CD14-positive monocyte (primary cell): ENCODE measurements at regions not wholly inside any gene's neighbourhood (a gene's known extent, or its start where the extent isn't known, plus 50 kb on each side); places are given as distances from the start of the nearest gene placed in this dataset.

Experiments used
- DNase-seq, 3 donors: peaks; one replicate each; pipeline ENCODE4 v3.0.0-alpha.2; 2011 to 2022
- H2AFZ ChIP-seq: 2 replicates; pipeline ENCODE4 v1.6.0; 2012; ENCODE audit warnings: mild to moderate bottlenecking, low read depth, low read length, inconsistent platforms; ENCODE audit not compliant: insufficient read depth, poor library complexity, severe bottlenecking
- H3K27ac ChIP-seq, 2 donors: 1 replicate in 1 of 2; 2 replicates in 1 of 2; pipeline ENCODE4 v1.5.1; 2012 to 2013; ENCODE audit warnings: low read length in 2 of 2, control low read depth in 1 of 2, inconsistent platforms in 1 of 2, low read depth in 1 of 2, mild to moderate bottlenecking in 1 of 2
- H3K27me3 ChIP-seq, 2 donors: one replicate each; pipeline versions ENCODE4 v1.6.0 to v1.6.1; 2011 to 2013; ENCODE audit warnings: low read length in 2 of 2; ENCODE audit not compliant: control insufficient read depth in 2 of 2, insufficient read depth in 2 of 2
- H3K36me3 ChIP-seq, 2 donors: replicated peaks in 1 of 2; 1 replicate in 1 of 2; 2 replicates in 1 of 2; pipeline versions ENCODE4 v1.5.1 to v1.6.1; 2012 to 2013; ENCODE audit warnings: low read length in 2 of 2, control low read depth in 1 of 2, inconsistent platforms in 1 of 2, mild to moderate bottlenecking in 1 of 2; ENCODE audit not compliant: insufficient read depth in 2 of 2, control insufficient read depth in 1 of 2
- H3K4me1 ChIP-seq, 2 donors: 1 replicate in 1 of 2; 2 replicates in 1 of 2; pipeline versions ENCODE4 v1.5.1 to v1.6.1; 2012 to 2013; ENCODE audit warnings: low read length in 2 of 2, control low read depth in 1 of 2, inconsistent platforms in 1 of 2, mild to moderate bottlenecking in 1 of 2, moderate library complexity in 1 of 2; ENCODE audit not compliant: insufficient read depth in 2 of 2, control insufficient read depth in 1 of 2
- H3K4me2 ChIP-seq: replicated peaks from 2 replicates; pipeline ENCODE3; 2012; ENCODE audit warnings: low read length, moderate library complexity, mild to moderate bottlenecking; ENCODE audit not compliant: poor library complexity, severe bottlenecking; ENCODE audit errors: extremely low read depth
- H3K4me3 ChIP-seq, 3 experiments: fragments of 200-600 bp in 1 of 3; sonication (generic) in 1 of 3; replicated peaks in 1 of 3; 1 replicate in 2 of 3; 2 replicates in 1 of 3; pipeline ENCODE4 v1.5.1; 2011 to 2013; ENCODE audit warnings: low read length in 3 of 3, mild to moderate bottlenecking in 3 of 3, control low read depth in 2 of 3, low read depth in 2 of 3, inconsistent platforms in 1 of 3, moderate library complexity in 1 of 3
- H3K79me2 ChIP-seq: 2 replicates; pipeline ENCODE4 v1.6.0; 2012; ENCODE audit warnings: mild to moderate bottlenecking, control low read depth, inconsistent platforms, low read length, moderate library complexity; ENCODE audit not compliant: insufficient read depth
- H3K9ac ChIP-seq: 2 replicates; pipeline ENCODE4 v1.6.0; 2017; ENCODE audit warnings: low read length, mild to moderate bottlenecking; ENCODE audit not compliant: insufficient read depth, poor library complexity, severe bottlenecking
- H3K9me3 ChIP-seq, 2 donors: replicated peaks in 1 of 2; 1 replicate in 1 of 2; 2 replicates in 1 of 2; pipeline versions ENCODE4 v1.5.1 to v1.6.1; 2012 to 2013; ENCODE audit warnings: low read length in 2 of 2, control low read depth in 1 of 2; ENCODE audit not compliant: control insufficient read depth in 1 of 2, insufficient read depth in 1 of 2
- H4K20me1 ChIP-seq: 2 replicates; pipeline ENCODE4 v1.6.0; 2012; ENCODE audit warnings: mild to moderate bottlenecking, low read length, control low read depth, moderate library complexity; ENCODE audit not compliant: insufficient read depth
- H3K27ac Mint-ChIP-seq, 7 donors: one replicate each; pipeline ENCODE4 v1.8.0; 2020; ENCODE audit warnings: mild to moderate bottlenecking in 7 of 7, mixed read lengths in 7 of 7, moderate library complexity in 6 of 7, inconsistent platforms in 2 of 7
- H3K27me3 Mint-ChIP-seq, 3 donors: one replicate each; pipeline ENCODE4 v1.8.0; 2021 to 2022; ENCODE audit warnings: low read depth in 3 of 3, mild to moderate bottlenecking in 3 of 3, mixed read lengths in 3 of 3, moderate library complexity in 3 of 3, inconsistent platforms in 1 of 3
- H3K36me3 Mint-ChIP-seq, 2 donors: one replicate each; pipeline ENCODE4 v1.8.0; 2020; ENCODE audit warnings: mixed read lengths in 2 of 2, inconsistent platforms in 1 of 2, mild to moderate bottlenecking in 1 of 2
- H3K4me1 Mint-ChIP-seq: one replicate; pipeline ENCODE4 v1.8.0; 2020; ENCODE audit warnings: mild to moderate bottlenecking, mixed read lengths
- H3K4me3 Mint-ChIP-seq, 2 donors: one replicate each; pipeline ENCODE4 v1.8.0; 2020; ENCODE audit warnings: mild to moderate bottlenecking in 2 of 2, mixed read lengths in 2 of 2, moderate library complexity in 1 of 2
- H3K9me3 Mint-ChIP-seq, 7 donors: one replicate each; pipeline ENCODE4 v1.8.0; 2020 to 2022; ENCODE audit warnings: mixed read lengths in 7 of 7, mild to moderate bottlenecking in 6 of 7, moderate library complexity in 6 of 7, inconsistent platforms in 2 of 7
- CTCF ChIP-seq: fragments of 200-600 bp; IDR thresholded peaks from one replicate; pipeline ENCODE4 v1.8.0; 2022; ENCODE audit warnings: antibody characterized with exemption, mild to moderate bottlenecking
- WGBS: methylation state at CpG from one replicate; pipeline ENCODE4 v1.1.5; 2013; ENCODE audit warnings: missing lambda C conversion rate; ENCODE audit not compliant: insufficient coverage; 5-methylcytosine and 5-hydroxymethylcytosine counted together
- intact Hi-C, 2 donors: fragments of 100-400 bp; cut with micrococcal nuclease; formaldehyde crosslinking; loops; one replicate each; pipeline versions ENCODE4 v1.15.0 to v1.15.1; 2023

- no peak overlapping the region for H3K4me2 ChIP-seq
- no peak for DNase-seq
- peaks cover 0 to under 1% (median 0%) of the 10 kb centered on the region in 7 donors for H3K9me3 Mint-ChIP-seq
- intact Hi-C loops = no loop called here
- no peaks in the 10 kb centered on the region for H3K27me3 ChIP-seq
- no peak overlapping the region for H3K4me3 Mint-ChIP-seq
- H3K79me2 ChIP-seq = no peaks in the 10 kb centered on the region
- peak overlapping the region in 1 of 7 donors; percentile 5 for H3K27ac Mint-ChIP-seq
- WGBS = 71% methylated on average over 1 of the region's 2 CpGs
- no peak overlapping the region for H3K4me3 ChIP-seq
- no peaks in the 10 kb centered on the region for H3K9me3 ChIP-seq
- TF ChIP-seq CTCF = no peak
- H2AFZ ChIP-seq = no peak overlapping the region
- H3K9ac ChIP-seq = no peak overlapping the region
- no peaks in the 10 kb centered on the region for H3K36me3 Mint-ChIP-seq
- peaks cover 0 to 3% (median 0%) of the 10 kb centered on the region in 3 donors for H3K27me3 Mint-ChIP-seq
- H3K27ac ChIP-seq = no peak overlapping the region
- no peaks in the 10 kb centered on the region for H4K20me1 ChIP-seq
- no peaks in the 10 kb centered on the region for H3K4me1 ChIP-seq
- H3K36me3 ChIP-seq = no peaks in the 10 kb centered on the region
- no peaks in the 10 kb centered on the region for H3K4me1 Mint-ChIP-seq
These were observed 104.1 kb downstream of the ATXN7L3B start for GRCh38 chr12:74641694-74642093.

GRCh38 chr12:74644681-74645080 is 107.0 kb downstream of the ATXN7L3B start:
- Histone ChIP-seq H3K27me3 (no peaks in the 10 kb centered on the region), H3K36me3 (no peaks in the 10 kb centered on the region), H4K20me1 (no peaks in the 10 kb centered on the region), H3K4me2 (no peak overlapping the region), H3K4me1 (no peaks in the 10 kb centered on the region), H3K4me3 (no peak overlapping the region), H3K27ac (no peak overlapping the region), H3K9ac (no peak overlapping the region), H3K79me2 (no peaks in the 10 kb centered on the region), H2AFZ (no peak overlapping the region), H3K9me3 (no peaks in the 10 kb centered on the region)
- TF ChIP-seq CTCF = no peak
- Mint-ChIP-seq H3K27me3 (peaks cover 0 to 2% (median 0%) of the 10 kb centered on the region in 3 donors), H3K4me3 (no peak overlapping the region), H3K9me3 (no peaks in the 10 kb centered on the region), H3K4me1 (no peaks in the 10 kb centered on the region), H3K36me3 (no peaks in the 10 kb centered on the region), H3K27ac (no peak overlapping the region)
- WGBS = 89% methylated on average over 1 of the region's 1 CpG
- intact Hi-C loops = no loop called here
- no peak for DNase-seq
